A204.1 (cell line): ENCODE measurements at regions not wholly inside any gene's neighbourhood (a gene's known extent, or its start where the extent isn't known, plus 50 kb on each side); places are given as distances from the start of the nearest gene placed in this dataset.
A peak's percentile ranks its signal among the peaks of the same experiment; 100 is the strongest.

Experiments used
- FAIRE-seq: peaks from 2 replicates; lab custom pipeline; 2012; peaks lifted over from hg19 to GRCh38; lab: Jason Lieb, UNC

- FAIRE-seq = no peak
Observed at GRCh38 chr15:95503640-95504225, 826.8 kb upstream of the NR2F2 start.

GRCh38 chr15:95511671-95512070 lies 818.8 kb upstream of the NR2F2 start:
- FAIRE-seq = no peak

- peak; percentile 87 for FAIRE-seq
Observed at GRCh38 chr15:95512906-95513305, 817.6 kb upstream of the NR2F2 start.

DNA sequence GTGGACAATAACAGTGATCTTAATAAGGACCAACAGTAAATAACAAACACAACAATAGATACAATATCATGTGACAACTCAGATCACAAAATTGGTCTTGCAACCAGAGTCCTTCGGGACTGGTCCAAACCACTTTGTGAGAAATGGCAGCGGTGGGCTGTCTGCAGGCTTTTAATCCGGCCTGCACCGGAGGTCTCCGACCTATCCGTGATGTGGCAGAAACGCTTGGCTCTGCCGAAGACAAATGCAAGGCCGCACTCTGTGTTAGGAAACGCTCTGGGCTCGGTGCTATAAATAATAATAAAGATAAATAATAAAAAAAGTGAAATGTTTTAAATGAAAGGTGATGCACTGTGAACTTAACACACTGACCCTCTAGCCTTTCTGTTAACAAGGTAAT lies 810.6 kb upstream of the NR2F2 start:
- FAIRE-seq = no peak

DNA sequence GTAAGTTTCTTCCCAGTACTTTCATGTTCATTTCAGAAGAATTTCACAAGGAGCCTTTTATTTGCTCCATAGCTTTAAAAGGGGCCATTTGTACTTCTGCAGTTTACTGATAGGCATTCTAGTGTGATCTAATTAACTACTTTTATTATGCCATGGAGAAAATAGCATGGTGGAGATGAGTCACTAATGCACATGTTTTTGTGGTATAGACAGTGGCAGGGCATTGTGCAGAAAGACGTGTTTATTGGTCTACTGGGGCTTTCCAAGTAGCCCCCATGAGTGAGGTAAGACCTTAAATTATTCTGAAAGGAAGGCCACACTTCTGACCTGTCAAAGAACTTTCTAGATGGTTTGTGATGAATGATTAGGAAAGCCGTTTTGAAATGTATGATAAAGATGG lies 810.0 kb upstream of the NR2F2 start:
- no peak for FAIRE-seq

- FAIRE-seq = no peak
Observed at GRCh38 chr15:95520922-95521321, 809.6 kb upstream of the NR2F2 start.

DNA sequence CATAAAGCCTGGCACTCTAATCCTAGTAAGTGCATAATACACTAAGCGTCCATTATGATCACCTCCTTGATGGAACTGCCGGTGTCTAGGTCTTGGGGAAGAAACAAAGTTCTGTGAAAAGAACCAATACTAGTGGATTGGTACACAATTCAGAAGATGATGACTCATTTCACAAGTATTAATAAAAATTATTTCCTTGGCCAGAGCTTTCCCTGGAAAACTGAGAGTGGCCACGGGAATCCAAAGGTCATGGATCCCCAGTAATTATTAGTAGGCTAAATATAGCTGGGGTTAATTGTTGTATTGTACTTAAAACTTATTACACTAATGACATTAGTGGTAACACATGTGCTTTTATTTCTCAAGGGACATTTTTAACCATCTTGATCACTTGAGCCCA lies 808.0 kb upstream of the NR2F2 start:
- FAIRE-seq = no peak

- FAIRE-seq = no peak
Observed at GRCh38 chr15:95528920-95529319, 801.6 kb upstream of the NR2F2 start.

DNA sequence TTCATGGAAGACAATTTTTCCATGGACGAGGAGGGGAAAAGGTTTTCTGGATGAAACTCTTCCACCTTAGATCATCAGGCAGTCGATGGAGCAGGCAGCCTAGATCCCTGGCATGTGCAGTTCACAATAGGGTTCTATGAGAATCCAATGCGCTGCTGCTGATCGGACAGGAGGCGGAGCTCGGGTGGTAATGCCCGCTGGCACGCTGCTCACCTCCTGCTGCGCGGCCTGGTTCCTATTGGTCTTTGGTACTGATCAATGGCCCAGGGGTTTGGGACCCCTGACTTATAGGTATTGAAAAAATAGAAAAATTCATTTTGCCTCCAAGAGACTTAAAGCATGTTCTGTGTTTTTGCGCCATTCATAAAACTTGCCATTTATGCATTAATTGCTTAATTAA lies 793.9 kb upstream of the NR2F2 start:
- no peak for FAIRE-seq

DNA sequence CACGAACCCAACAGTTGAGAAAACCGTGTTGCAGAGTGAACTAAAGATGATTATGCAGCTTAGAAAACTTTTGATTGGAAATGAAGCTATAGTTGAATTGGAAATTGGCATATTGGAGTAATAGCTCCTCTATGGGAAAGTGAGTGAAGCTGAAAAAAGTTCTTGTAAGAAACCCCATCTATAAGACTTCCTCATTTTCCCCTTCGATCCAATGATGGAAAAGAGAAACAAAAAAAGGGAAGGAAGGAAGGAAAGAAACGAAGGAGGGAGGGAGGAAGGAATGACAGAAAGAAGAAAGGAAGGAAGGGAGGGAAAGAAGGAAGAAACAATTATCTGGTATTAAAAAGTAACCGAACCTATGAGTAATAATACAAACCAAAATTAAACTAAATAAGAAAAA lies 791.8 kb upstream of the NR2F2 start:
- no peak for FAIRE-seq

DNA sequence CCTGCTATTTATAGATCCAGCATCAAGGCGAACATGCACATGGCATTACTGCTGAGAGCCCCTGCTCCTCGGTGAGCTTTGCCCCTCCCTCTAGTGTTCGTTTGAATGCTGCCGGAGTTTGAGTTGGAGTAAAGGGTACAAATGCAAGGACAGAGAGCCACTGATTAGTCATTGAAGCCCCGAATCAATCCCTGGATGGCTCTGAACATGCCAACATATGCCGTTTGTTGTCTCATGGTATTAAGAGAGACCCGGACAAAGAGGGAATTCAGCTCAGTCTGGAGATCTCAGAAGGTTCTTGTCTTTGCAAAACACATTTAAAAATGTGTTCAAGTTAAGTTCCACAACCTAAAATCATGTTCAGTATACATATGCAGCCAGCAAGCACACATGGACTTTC lies 789.2 kb upstream of the NR2F2 start:
- no peak for FAIRE-seq

DNA sequence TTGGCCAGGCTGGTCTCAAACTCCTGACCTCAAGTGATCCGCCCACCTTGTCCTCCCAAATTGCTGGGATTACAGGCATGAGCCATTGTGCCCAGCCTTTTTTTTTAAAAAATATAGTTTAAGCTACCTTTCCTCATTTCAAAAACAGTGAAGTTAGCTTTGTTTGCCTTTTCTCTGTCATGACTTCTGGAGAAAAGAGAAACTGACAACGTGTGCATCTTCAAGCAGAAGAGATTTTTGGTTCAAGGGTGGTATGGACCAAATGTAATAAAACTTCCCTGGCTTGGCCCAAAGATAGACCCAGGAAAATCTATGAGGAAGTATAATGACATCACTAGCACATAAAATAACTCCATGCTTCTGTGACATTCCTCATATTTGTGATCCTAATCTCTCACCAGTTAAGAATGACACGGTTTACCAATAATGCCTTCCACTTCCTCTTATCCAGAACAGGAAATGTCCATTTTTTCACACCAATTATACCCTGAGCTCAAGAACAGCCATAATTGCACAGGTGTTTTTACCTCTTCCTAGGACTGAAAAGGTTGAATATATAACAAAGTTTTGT lies 781.2 kb upstream of the NR2F2 start:
- no peak for FAIRE-seq

DNA sequence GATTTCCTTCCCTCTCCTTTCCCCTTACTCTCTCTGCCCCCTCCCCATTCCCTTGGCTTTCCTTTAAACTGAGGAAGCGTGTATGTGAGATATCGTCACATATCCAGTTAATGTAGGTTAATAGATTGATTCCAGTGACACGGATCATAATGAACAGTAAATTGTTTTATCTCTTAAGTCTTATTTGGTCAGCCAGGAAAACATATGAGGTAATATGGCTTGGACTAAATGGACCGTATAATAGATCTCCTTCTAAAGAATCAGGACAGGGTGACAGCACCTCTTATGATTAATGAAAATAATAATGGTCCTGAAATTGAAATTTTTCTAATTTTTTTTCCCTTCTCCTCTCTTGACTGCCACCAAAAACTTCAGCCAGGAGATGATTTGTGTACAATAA lies 779.8 kb upstream of the NR2F2 start:
- FAIRE-seq = no peak

- no peak for FAIRE-seq
Observed at GRCh38 chr15:95556225-95556624, 774.3 kb upstream of the NR2F2 start.

DNA sequence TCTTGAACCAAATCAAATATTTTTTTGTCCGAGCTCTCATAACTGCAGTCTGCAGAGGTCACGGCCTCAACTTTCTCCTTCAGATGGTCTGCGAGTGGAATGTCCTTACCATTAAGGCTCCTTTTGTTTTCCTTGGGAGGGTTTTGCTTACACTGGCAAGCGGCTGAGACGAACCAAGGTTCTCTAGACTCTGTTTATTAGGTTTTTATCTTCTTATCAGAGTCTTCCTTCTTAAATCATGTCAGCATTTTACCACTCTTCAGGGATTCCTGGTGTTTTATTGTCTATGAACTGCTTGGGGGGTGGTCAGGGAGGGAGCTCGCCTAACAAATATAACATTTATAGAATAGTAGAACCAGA lies 773.7 kb upstream of the NR2F2 start:
- no peak for FAIRE-seq

DNA sequence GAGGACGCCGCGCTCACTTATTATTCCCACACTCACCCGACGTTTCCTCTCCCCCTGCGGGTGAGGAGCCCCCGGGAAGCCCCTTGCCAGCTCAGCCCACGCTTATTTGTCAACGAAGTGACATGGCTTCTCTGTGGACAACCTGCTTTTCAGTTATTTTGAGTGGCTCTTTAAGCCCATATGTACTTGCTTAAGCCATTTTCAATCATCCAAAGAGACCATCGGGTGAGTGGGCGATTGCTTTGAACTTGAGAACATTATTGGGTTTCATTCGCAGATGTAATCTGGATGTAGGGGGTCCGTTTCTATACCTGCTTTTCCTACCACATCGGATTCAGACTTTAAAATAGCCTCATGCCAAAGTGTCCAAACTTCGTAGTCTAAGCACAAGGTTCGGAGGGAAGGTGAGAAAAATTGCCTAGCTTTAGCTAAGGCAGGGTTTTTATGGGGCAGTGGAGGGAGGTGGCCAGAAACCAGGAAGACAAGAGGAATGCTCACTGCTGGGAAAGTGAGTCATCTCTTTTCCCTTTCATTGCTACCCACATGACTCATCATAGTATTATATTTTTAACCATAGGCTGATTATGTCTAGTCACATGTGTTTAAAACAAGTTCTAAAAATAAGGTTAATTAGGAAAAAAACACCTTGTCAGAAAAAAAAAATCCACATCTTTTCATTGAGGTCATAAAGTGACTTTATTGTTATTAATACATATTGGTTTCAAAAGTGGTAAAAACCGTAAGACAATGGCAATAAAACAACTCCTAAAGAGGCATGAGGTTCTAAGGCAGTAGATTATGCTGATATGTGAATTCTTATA lies 773.1 kb upstream of the NR2F2 start:
- FAIRE-seq = no peak

DNA sequence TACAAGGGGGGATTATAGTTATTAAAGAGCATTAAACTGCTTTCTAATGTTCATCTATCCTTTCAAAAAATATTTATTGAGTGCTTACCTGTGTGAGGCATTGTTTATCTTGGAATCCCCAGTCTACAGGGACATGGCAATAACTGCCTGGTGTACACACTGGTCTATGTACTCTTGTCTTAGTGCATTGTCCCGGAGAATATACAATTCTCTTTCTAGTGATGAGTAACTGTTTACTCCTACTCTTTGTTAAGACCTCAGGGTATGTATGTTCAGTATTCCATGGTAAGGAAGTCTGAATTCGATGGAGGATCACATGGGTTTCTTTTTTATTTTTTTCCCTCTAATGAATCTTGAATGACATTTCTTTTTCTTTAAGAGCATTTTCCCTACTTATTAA lies 772.4 kb upstream of the NR2F2 start:
- FAIRE-seq = no peak

DNA sequence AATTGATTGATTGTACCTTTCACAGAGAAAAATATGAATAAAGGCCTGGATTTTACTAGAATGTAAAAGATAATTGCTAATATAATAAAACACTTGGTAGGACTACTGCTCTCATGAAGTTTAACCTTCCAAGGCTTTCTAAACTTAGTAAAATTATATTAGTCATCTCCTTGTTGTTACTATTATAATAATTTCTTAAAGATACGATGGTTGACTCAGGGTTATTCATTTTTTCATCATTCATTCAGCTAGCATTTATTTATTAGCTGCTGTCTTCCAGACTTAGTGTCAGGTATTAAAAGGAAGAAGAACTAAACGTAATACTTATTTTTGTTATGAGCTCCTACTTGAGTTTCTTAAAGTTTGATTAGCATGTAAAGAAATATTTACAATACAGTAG lies 771.6 kb upstream of the NR2F2 start:
- FAIRE-seq = no peak

- no peak for FAIRE-seq
Observed at GRCh38 chr15:95559875-95560394, 770.6 kb upstream of the NR2F2 start.

DNA sequence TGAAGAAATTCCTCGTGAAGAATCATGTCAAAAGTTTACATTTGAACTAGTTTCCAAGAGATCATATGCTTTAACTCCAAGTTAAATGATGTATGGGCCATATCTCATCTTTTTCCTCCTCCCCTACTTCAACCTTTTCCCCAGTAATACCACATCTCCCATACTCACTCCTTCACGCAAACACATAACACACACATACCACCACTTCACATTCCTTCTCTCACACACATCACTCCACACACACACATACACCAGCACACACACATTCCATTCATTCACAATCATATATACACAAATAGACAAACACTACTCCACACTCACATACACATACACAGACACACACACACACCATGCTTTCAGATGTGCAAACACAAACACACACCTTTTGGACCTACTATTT lies 769.0 kb upstream of the NR2F2 start:
- FAIRE-seq = no peak

DNA sequence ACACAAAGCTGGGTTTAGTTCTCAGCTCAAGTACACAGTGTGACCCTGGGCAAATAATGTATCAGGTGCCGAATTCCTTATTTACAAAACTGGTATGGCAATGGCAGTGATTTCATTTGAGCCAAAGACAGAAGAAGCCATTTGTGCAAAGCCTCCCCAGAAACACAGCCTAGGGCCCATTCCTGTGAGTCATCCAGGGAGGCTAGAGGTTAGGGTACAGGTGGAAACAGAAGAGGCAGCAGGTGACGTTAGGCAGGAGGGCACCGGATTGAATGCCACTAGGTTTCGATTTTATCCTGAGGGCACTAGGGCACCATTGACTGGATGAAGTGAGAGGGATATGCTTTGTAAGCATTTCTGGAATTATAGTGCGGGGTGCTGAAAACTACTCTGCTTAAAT lies 766.9 kb upstream of the NR2F2 start:
- no peak for FAIRE-seq

GRCh38 chr15:95565016-95565600 lies 765.4 kb upstream of the NR2F2 start:
- FAIRE-seq = no peak

DNA sequence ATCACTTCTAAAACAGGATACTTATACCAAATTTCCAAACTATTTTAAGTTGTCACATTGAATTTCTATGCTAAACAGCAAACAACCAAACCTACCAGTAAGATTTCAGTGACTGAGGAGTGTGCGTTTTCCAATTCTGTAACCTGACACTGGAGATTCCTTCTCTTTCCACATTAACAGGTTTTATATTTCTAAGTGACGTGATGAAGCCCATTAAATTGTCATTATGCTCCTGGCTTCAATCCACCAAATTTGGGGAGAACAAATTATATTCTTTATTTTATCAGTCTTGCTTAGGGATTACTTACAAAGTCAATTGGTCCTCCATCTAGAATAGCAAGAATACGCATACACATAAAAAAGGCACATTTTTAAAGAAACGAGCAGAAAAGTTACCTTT lies 764.8 kb upstream of the NR2F2 start:
- no peak for FAIRE-seq
